HG03135 (cell line): ENCODE measurements at regions not wholly inside any gene's neighbourhood (a gene's known extent, or its start where the extent isn't known, plus 50 kb on each side); places are given as distances from the start of the nearest gene placed in this dataset.
"Not testable (repeated sequence)": the region's sequence is repeated elsewhere in the genome, so short reads cannot be mapped to it uniquely, and the experiment has no call there.

Experiments used
- ATAC-seq: cut with Tn5 transposase; IDR thresholded peaks from one replicate; pipeline ENCODE4 v1.9.1; 2021; ENCODE audit warnings: mild to moderate bottlenecking, moderate library complexity; ENCODE audit not compliant: unreplicated experiment

GRCh38 chr3:190995156-190995555, 132.7 kb upstream of the GMNC start:
- ATAC-seq: no peak

- ATAC-seq: no peak
Measured at GRCh38 chr3:190990898-190991297, 128.4 kb upstream of the GMNC start.

DNA sequence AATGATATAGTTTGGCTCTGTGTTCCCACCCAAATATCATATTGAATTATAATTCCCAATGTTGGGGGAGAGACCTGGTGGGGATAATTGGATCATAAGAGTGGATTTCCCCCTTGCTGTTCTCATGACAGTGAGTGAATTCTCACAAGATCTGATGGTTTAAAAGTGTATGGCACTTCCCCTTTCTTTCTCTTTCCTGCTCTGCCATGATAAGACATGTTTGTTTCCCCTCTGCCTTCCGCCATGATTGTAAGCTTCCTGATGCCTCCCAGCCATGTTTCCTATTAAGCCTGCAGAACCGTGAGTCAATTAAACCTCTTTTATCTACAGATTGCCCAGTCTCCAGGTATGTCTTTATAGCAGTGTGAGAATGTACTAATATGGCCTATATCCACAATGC, 126.7 kb upstream of the GMNC start:
- no peak for ATAC-seq

DNA sequence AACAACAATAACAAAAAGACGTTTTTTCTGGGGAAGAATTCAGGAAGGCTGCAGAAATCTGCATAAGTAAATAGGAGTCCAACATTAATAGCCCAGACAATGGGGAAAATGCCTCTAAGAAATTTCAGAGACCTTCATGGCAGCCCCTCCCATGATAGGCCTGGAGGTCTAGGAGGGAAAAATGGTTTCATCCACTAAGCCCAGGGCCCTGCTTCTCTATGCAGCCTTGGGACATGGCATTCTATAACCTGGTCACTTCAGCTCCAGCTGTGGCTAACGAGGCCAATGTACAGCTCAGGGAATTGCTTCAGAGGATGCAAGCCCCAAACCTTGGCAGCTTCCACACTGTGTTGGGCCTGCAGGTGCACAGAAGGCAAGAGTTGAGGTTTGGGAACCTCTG, 125.6 kb upstream of the GMNC start:
- no peak for ATAC-seq

DNA sequence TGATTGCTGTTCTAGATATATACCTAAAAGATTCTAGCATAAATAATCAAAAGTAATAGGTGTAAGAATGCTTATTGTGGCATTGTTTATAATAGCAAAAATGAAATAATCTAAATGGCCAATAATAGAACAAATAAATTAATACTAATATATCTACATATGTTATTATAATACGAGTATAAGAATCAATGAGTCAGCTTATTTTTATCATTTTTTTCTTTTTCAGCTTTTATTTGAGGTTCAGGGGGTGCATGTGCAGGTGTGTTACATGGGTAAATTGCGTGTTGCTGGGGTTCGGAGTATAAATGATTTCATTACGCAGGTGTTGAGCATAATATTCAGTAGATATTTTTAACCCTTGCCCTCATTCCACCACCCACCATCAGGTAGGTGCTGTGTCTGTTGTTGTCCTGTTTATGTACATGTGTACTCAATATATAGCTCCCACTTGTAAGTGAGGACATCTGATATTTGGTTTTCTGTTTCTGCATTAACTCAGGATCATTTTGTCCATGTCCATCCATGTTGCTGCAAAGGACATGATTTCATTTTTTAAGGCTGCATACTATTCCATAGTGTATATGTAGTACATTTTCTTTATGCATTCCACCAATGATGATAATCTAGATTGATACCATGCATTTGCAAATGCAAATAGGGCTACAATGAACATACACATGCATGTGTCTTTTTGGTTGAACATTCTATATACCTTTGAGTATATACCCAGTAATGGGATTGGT, 122.2 kb upstream of the GMNC start:
- no peak for ATAC-seq

DNA sequence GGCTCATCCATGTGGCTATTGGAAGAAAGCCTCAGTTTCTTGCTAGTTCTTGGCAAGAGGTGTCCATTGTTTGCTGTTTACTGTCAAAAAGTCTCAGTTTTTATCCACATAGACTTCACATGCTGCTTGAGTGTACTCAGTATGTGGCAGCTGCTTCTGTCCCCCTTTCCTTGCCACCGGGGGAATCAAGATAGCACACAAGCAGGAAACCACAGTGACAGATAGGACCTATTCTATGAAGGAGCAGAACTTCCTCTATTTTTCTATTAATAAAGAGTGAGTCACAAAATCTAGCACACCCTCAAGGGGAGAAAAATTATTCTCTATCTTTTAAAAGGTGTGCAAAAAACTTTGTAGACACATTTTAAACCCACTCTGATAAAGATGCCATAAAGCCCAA, 121.4 kb upstream of the GMNC start:
- ATAC-seq: peak; percentile 75

- no peak for ATAC-seq
Measured at GRCh38 chr3:190973771-190974170, 111.3 kb upstream of the GMNC start.

DNA sequence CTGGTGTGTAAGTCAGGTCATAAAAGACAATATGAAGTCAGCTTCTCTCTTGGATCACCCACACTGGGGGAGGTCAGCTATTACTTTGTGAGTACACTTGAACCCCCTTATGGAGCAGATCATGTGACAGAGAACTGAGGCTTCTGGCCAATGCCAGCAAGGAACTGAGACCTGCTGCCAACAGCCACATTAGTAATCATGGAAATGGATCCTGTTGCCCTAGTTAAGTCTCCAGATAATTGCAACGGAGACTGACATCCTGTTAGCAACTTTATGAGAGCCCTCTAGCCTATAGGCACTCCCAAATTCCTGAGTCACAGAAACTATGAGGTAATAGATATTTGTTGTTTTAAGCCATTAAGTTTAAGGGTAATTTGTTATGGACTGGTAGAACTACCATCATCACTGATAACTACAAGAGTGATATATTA, 110.4 kb upstream of the GMNC start:
- no peak for ATAC-seq

DNA sequence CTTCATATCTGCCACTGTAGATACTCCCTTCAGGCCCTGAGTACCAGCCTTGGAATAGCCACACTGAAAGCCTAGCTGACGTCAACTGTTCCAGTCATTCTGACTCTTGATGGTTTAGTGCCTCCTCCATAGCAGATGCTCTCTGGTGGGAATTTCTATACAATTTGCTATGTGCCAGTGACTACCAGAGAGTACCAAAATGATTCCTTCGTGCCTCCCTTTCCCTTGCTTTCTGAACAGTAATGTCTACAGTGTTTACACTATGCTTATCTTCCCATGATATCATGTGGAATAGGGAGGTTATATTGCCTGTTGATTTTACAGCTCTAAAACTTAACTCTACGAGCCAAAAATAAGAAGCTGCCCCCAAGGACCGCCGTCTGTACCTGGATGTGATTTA, 109.7 kb upstream of the GMNC start:
- ATAC-seq: no peak

DNA sequence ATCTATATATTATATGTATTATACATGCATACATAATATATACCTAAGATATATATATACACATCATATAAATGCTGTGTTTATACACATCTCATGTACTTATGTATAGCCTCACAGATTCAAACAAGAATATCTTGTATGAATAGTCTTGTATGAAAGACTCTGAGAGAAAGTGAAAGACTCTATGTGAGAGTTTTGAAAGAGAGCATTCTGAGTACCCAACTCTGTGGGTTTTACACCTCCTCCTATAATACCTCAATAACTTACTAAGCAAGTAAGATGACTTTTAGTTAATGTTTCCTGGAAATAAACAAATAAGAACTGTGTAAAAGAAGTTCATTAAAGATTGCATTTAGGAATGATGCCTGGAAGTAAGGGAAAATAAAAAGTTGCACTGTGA, 108.1 kb upstream of the GMNC start:
- ATAC-seq: no peak

GRCh38 chr3:190968616-190969015, 106.1 kb upstream of the GMNC start:
- ATAC-seq: no peak

GRCh38 chr3:190964931-190965330, 102.4 kb upstream of the GMNC start:
- not testable (repeated sequence) for ATAC-seq

DNA sequence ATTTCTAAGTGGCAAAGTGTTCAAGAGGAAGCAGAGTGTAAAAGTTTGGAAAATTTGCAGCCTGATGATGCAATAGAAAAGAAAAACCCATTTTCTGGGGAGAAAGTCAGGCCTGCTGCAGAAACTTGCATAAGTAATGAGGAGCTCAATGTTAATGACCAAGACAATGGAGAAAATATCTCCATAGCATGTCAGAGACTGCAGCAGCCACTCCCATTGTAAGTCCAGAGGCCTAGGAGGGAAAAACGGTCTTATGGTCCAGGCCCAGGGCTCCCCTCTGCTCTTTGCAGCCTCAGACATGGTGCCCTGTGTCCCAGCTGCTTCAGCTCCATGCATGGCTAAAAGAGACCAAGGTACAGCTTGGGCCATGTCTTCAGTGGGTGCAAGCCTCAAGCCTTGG, 96.6 kb upstream of the GMNC start:
- ATAC-seq: no peak

DNA sequence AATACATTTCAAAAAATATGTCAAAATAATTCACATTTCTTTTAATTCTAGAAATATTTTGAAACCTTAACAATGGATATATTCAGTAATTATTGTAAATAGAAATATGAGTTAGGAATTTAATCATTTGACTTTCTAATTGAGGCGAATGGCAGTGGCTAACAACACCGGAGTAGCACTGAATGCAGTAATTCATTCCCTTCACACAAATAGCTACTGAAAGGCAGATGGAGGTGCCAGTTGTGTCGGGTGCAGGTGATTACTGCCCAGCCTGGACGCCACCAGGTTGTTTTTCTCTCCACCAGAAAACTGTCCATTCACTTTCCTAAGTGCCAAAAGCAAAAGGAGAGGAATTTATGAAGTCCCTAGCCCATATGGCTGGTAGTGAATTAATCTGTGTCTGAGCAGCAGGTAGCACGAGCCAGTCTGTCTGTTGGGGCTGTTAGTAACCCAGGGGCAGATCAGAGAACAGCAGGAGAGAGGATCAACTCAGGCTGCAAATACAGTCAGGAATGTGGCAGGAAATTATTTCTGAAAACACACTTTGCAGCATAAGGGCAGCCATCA, 79.3 kb upstream of the GMNC start:
- ATAC-seq: no peak

DNA sequence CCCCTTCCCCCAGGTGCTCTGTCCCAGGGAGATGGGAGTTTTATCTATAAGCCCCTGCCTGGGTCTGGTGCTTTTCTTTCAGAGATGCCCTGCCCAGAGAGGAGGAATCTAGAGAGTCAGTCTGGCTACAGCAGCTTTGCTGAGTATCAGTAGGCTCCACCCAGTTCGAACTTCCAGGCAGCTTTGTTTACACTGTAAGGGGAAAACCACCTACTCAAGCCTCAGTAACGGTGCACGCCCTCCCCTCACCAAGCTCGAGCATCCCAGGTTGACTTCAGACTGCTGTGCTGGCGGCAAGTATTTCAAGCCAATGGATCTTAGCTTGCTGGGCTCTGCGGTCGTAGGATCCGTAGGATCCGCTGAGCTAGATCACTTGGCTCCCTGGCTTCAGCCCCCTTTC, 72.1 kb upstream of the GMNC start:
- not testable (repeated sequence) for ATAC-seq

DNA sequence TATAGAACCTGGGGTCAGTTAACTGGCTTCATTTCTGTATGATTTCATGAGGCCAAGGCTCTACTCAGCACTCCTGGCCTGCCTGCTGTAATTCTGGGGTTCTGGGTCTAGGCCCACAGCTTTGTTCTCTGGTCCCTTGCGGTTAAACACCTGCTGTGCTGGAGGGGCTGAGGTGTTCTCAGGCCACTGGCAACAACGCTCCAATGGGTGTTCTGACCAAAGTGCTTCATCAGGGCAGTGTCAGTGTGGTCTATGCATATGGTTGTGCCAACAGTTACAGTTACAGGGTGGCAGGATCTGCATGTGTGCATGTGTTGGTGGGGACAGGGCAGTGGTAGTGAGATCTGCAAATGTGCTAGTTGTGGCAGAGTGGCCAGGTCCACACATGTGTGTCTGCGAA, 64.1 kb upstream of the GMNC start:
- ATAC-seq: no peak

DNA sequence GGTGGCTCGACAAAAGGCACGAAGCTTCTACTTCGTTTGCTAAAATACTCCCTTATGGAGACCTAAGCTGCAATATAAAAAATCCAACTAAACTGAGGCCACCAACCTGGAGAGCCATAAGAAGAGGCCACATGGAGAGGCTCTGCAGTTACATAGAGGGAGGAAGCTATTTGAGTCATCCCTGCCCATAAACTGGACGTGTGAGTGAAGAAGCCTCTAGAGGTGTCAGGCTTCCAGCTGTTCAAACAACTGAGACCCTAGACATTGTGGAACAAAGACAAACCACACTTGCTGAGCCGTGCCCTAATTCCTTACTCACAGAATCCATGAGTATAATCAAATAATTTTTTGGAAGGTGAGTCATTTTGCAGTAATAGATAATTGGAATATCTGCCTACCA, 50.2 kb upstream of the GMNC start:
- ATAC-seq: no peak
